ENCODE measurements at regions not wholly inside any gene's neighbourhood (a gene's known extent, or its start where the extent isn't known, plus 50 kb on each side); places are given as distances from the start of the nearest gene placed in this dataset.

DNA sequence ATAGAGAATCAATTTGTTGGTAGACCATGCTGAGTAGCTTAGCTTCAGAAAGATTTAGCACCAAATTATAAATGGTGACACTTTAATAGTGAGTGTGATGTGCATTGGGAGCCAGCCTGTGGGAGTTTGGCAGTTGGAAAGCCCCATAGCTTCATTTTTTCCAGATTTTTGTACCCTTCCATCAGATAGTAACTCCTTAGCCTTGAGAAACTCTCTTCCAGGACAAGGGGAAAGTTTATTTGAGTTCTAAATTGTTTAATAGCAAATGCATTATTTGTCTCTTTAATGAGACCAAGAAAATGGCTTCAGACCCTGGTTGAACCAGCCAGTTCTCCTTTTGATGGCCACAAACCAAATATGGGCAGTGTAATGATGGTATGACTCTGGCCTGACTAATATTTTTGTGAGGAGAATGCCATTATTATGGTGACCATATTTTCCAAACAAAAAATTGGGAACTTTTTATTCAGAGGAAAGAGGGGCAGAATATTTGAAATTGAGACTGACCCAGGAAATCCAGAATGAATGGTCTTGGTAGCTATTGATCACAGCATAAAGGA, 49.8 kb downstream of the PLCE1 start:
- Mint-ChIP-seq H3K9me3 (no peaks in the 10 kb centered on the region), H3K4me3 (no peak overlapping the region), H3K4me1 (ENCODE audit: low read depth) (no peaks in the 10 kb centered on the region), H3K36me3 (ENCODE audit: low read depth) (no peaks in the 10 kb centered on the region), H3K27me3 (ENCODE audit: low read depth) (peaks cover 4% of the 10 kb centered on the region), H3K27ac (no peak overlapping the region)
- intact Hi-C loops (cut with micrococcal nuclease): no loop called here
- CTCF ChIA-PET: no interaction called here
- no peak for DNase-seq

- H3K27ac Mint-ChIP-seq: no peak overlapping the region
These were observed 52.4 kb downstream of the PLCE1 start for GRCh38 chr10:94046098-94046497.

DNA sequence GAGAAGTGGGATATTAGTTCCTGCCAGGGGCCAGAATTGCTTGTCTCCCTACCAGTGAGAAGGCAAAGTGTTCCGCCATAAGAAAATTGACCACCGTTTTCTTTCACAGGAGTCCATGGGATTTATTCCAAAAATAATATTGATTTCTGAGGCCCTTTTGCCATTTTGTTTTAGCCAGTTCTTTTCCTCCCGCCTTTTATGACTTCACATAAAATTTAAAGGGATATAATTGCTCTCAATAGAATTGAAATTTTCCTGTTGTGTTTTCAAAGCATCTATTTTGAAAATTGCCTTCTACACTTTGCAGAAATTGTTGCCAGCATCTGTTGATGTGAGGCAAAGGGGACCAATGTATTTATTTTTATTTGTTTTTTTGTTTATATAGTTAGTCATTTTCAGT, 53.6 kb downstream of the PLCE1 start:
- no peaks in the 10 kb centered on the region for H3K9me3 Mint-ChIP-seq
- H3K27ac Mint-ChIP-seq: no peak overlapping the region
- no peaks in the 10 kb centered on the region for H3K27me3 Mint-ChIP-seq (ENCODE audit: low read depth)
- no peaks in the 10 kb centered on the region for H3K36me3 Mint-ChIP-seq (ENCODE audit: low read depth)
- H3K4me3 Mint-ChIP-seq: no peak overlapping the region
- H3K4me1 Mint-ChIP-seq (ENCODE audit: low read depth): no peaks in the 10 kb centered on the region
- CTCF ChIA-PET: no interaction called here
- DNase-seq: no peak
- intact Hi-C loops (cut with micrococcal nuclease): no loop called here

More at GRCh38 chr10:94046098-94046497, 52.4 kb downstream of the PLCE1 start:
- Mint-ChIP-seq H3K36me3 (ENCODE audit: low read depth) (no peaks in the 10 kb centered on the region), H3K4me1 (ENCODE audit: low read depth) (no peaks in the 10 kb centered on the region), H3K9me3 (no peaks in the 10 kb centered on the region), H3K27me3 (ENCODE audit: low read depth) (no peaks in the 10 kb centered on the region), H3K4me3 (no peak overlapping the region)
- CTCF ChIA-PET: no interaction called here
- intact Hi-C loops (cut with micrococcal nuclease): no loop called here
- no peak for DNase-seq

DNA sequence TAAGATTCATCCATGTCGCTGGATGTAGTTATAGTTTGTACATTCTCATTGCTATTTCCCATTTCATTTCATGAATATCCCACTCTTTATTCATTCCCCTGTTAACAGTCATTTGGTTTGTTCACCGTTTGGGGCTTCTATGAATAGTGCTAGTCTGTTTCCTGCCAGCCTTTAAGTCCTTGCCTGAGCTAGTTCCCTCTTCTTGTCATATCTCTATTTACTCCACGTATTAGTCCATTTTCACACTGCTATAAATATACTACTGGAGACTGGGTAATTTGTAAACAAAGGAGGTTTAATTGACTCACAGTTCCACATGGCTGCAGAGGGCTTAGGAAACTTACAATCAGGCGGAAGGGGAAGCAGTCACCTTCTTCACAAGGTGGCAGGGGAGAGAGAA, 56.2 kb downstream of the PLCE1 start:
- H3K27ac Mint-ChIP-seq: no peak overlapping the region
- no peak for DNase-seq
- H3K36me3 Mint-ChIP-seq (ENCODE audit: low read depth): no peaks in the 10 kb centered on the region
- H3K4me1 Mint-ChIP-seq (ENCODE audit: low read depth): no peaks in the 10 kb centered on the region
- no peaks in the 10 kb centered on the region for H3K9me3 Mint-ChIP-seq
- CTCF ChIA-PET: no interaction called here
- H3K4me3 Mint-ChIP-seq: no peak overlapping the region
- H3K27me3 Mint-ChIP-seq (ENCODE audit: low read depth): no peaks in the 10 kb centered on the region
- intact Hi-C loops (cut with micrococcal nuclease): no loop called here

- no peak for DNase-seq
- Mint-ChIP-seq H3K4me3 (no peak overlapping the region), H3K27me3 (ENCODE audit: low read depth) (no peaks in the 10 kb centered on the region), H3K36me3 (ENCODE audit: low read depth) (no peaks in the 10 kb centered on the region), H3K4me1 (ENCODE audit: low read depth) (no peaks in the 10 kb centered on the region), H3K9me3 (no peaks in the 10 kb centered on the region), H3K27ac (no peak overlapping the region)
- CTCF ChIA-PET: no interaction called here
- intact Hi-C loops (cut with micrococcal nuclease): no loop called here
These were observed 58.5 kb downstream of the PLCE1 start for GRCh38 chr10:94052281-94052680.

DNA sequence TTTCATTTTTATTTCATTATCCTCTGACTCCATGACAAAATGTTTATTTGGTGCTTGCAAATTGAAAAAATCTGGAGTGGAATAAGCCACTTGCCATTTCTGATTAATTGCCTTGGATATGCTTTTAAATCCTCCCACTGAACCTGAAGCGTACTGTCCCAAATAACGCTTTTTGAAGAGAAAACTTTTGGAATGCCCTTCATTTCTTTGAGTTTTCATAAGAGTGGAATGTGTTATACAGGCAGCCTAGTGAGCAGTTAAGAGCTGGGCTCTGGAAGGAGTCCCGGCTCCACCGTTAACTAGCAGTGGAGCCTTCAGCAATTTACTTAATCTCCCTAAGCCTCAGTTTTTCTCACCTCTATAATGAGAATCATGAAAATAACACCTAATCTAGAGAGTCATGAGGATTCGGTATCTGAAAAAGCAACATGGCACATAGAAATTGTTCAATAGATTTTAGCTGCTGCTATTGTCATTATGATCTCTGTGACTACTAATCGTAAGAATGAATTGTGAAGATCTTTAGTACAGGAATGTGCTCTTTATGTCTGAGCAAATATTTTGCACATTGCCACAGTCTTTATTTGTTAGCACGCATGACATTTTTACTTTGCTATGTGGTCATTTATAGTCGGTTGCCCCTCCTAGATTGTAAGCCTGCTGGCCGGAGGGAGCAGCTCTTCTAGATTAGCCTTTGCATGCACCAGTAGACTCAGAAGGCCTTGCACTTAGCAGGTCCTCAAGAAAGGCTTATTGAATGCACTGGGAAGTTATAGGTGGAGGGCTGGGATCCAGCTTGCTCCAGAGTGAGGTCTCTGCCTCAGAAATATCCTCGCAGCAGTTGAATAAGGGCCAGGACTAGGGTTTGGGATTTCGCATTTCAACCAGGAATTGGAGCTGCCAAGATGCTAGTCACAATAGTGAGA, 59.4 kb downstream of the PLCE1 start:
- CTCF ChIA-PET: no interaction called here
- Mint-ChIP-seq H3K4me3 (no peak overlapping the region), H3K36me3 (ENCODE audit: low read depth) (no peaks in the 10 kb centered on the region), H3K4me1 (ENCODE audit: low read depth) (no peaks in the 10 kb centered on the region), H3K9me3 (no peaks in the 10 kb centered on the region), H3K27me3 (ENCODE audit: low read depth) (no peaks in the 10 kb centered on the region), H3K27ac (no peak overlapping the region)
- no peak for DNase-seq
- intact Hi-C loops (cut with micrococcal nuclease): no loop called here

DNA sequence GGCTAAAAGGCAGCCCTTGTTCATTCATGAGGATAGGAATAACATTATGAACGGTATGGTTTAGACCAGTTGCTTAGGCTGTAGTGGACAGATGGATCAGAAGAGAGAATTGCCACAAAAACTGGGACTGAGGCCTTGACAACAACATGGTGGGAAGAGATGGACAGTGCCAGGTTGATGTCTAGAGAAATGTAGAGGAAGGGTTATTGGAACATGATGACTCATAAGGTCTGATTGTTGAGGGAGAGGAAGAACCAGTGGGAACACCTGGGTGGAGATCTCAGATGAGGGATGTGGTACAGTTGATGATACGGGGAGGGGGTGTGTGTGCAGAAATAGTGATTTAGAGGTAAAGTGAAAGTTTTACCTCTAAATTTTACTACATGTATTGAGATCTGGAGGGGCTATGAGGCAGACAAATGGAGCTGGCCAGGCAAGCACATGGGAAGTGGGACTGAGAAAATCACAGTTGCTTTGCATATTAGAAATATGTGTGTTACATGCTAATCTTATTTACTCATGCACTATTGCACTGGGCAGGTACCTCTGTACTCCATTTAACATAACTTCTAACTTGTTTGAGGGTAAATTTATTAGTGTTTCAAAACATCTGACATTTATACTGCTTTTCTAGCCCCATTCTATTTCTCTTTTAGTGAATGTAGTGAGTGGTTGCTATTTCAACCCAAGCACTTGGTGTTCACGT, 65.6 kb downstream of the PLCE1 start:
- H3K9me3 Mint-ChIP-seq: no peaks in the 10 kb centered on the region
- H3K4me1 Mint-ChIP-seq (ENCODE audit: low read depth): no peaks in the 10 kb centered on the region
- no peak overlapping the region for H3K4me3 Mint-ChIP-seq
- intact Hi-C loops (cut with micrococcal nuclease): no loop called here
- H3K27ac Mint-ChIP-seq: no peak overlapping the region
- CTCF ChIA-PET: no interaction called here
- DNase-seq: no peak
- H3K36me3 Mint-ChIP-seq (ENCODE audit: low read depth): no peaks in the 10 kb centered on the region
- peaks cover 6% of the 10 kb centered on the region for H3K27me3 Mint-ChIP-seq (ENCODE audit: low read depth)

- intact Hi-C loops (cut with micrococcal nuclease): no loop called here
- no peaks in the 10 kb centered on the region for H3K9me3 Mint-ChIP-seq
- CTCF ChIA-PET: no interaction called here
- H3K4me3 Mint-ChIP-seq: no peak overlapping the region
- peaks cover 11% of the 10 kb centered on the region for H3K27me3 Mint-ChIP-seq (ENCODE audit: low read depth)
- H3K36me3 Mint-ChIP-seq (ENCODE audit: low read depth): no peaks in the 10 kb centered on the region
- DNase-seq: no peak
- H3K27ac Mint-ChIP-seq: no peak overlapping the region
- H3K4me1 Mint-ChIP-seq (ENCODE audit: low read depth): no peaks in the 10 kb centered on the region
These were observed 67.3 kb downstream of the PLCE1 start for GRCh38 chr10:94061026-94061425.

DNA sequence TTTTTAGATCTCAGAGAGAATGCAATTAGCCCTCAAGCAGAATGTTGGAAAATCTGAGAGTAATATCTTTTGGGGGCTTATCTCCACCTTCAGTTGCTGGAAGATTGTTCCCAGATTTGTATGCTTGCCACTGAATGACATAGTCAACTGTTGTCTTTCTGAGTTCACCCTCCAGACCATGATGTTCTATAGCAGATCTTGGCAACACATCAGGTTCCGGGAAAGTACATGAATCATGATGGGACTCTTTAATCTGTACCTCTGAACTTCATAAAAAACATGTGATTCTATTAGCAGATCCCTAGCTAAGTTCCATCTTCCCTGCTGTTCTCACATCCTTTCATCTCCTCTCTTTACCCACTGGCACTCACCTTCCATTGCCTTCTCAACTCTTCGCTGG, 68.9 kb downstream of the PLCE1 start:
- Mint-ChIP-seq H3K27me3 (ENCODE audit: low read depth) (peaks cover 11% of the 10 kb centered on the region), H3K9me3 (no peaks in the 10 kb centered on the region), H3K4me3 (no peak overlapping the region), H3K27ac (no peak overlapping the region), H3K36me3 (ENCODE audit: low read depth) (no peaks in the 10 kb centered on the region), H3K4me1 (ENCODE audit: low read depth) (no peaks in the 10 kb centered on the region)
- intact Hi-C loops (cut with micrococcal nuclease): no loop called here
- CTCF ChIA-PET: no interaction called here
- DNase-seq: no peak

- Mint-ChIP-seq H3K4me1 (ENCODE audit: low read depth) (no peaks in the 10 kb centered on the region), H3K9me3 (no peaks in the 10 kb centered on the region), H3K36me3 (ENCODE audit: low read depth) (no peaks in the 10 kb centered on the region), H3K27me3 (ENCODE audit: low read depth) (peaks cover 8% of the 10 kb centered on the region), H3K4me3 (no peak overlapping the region), H3K27ac (no peak overlapping the region)
- CTCF ChIA-PET: no interaction called here
- intact Hi-C loops (cut with micrococcal nuclease): no loop called here
- no peak for DNase-seq
These were observed 71.6 kb downstream of the PLCE1 start for GRCh38 chr10:94065362-94065761.

GRCh38 chr10:94065787-94066186, 72.1 kb downstream of the PLCE1 start:
- DNase-seq: no peak
- intact Hi-C loops (cut with micrococcal nuclease): no loop called here
- no peak overlapping the region for H3K27ac Mint-ChIP-seq
- CTCF ChIA-PET: interaction anchor here (0.6 kb wide), 1 partner anchor 13 kb away, joined by 3 read pairs; no protein-coding TSS in a partner anchor
- peaks cover 8% of the 10 kb centered on the region for H3K27me3 Mint-ChIP-seq (ENCODE audit: low read depth)
- no peaks in the 10 kb centered on the region for H3K4me1 Mint-ChIP-seq (ENCODE audit: low read depth)
- no peaks in the 10 kb centered on the region for H3K36me3 Mint-ChIP-seq (ENCODE audit: low read depth)
- no peak overlapping the region for H3K4me3 Mint-ChIP-seq
- H3K9me3 Mint-ChIP-seq: no peaks in the 10 kb centered on the region

DNA sequence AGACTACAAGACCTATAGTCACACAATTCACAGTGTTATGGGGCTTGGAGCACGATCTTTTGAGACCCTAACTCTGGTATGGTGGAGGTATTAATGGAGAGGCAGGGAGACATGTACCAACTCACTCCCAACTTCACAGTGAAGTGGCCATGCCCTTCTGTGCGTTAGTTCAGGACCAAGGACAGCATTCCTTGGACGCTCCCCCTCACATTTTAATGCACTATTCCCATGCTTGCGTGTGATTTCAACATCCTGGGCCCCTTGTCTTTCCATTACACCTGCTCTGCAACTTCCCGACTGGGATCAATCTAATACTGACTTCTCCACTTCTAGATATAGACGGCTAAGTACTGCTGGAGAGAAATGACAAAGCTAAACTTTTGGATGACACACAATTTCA, 72.7 kb downstream of the PLCE1 start:
- no peak overlapping the region for H3K4me3 Mint-ChIP-seq
- DNase-seq: no peak
- intact Hi-C loops (cut with micrococcal nuclease): no loop called here
- peaks cover 8% of the 10 kb centered on the region for H3K27me3 Mint-ChIP-seq (ENCODE audit: low read depth)
- CTCF ChIA-PET: interaction anchor here (0.6 kb wide), 1 partner anchor 13 kb away, joined by 3 read pairs; no protein-coding TSS in a partner anchor
- H3K4me1 Mint-ChIP-seq (ENCODE audit: low read depth): no peaks in the 10 kb centered on the region
- no peak overlapping the region for H3K27ac Mint-ChIP-seq
- H3K9me3 Mint-ChIP-seq: no peaks in the 10 kb centered on the region
- H3K36me3 Mint-ChIP-seq (ENCODE audit: low read depth): no peaks in the 10 kb centered on the region

GRCh38 chr10:94069884-94070283, 76.2 kb downstream of the PLCE1 start:
- CTCF ChIA-PET: no interaction called here
- DNase-seq: no peak
- H3K27ac Mint-ChIP-seq: no peak overlapping the region
- no peak overlapping the region for H3K4me3 Mint-ChIP-seq
- no peaks in the 10 kb centered on the region for H3K36me3 Mint-ChIP-seq (ENCODE audit: low read depth)
- peaks cover 13% of the 10 kb centered on the region for H3K27me3 Mint-ChIP-seq (ENCODE audit: low read depth)
- no peaks in the 10 kb centered on the region for H3K4me1 Mint-ChIP-seq (ENCODE audit: low read depth)
- H3K9me3 Mint-ChIP-seq: no peaks in the 10 kb centered on the region
- intact Hi-C loops (cut with micrococcal nuclease): no loop called here
